GM18951 (cell line): ENCODE measurements at regions not wholly inside any gene's neighbourhood (a gene's known extent, or its start where the extent isn't known, plus 50 kb on each side); places are given as distances from the start of the nearest gene placed in this dataset.
"Not testable (repeated sequence)": the region's sequence is repeated elsewhere in the genome, so short reads cannot be mapped to it uniquely, and the experiment has no call there.

ENCODE experiments used
- POLR2A ChIP-seq: IDR thresholded peaks from 4 replicates; pipeline ENCODE4 v1.6.1; 2011; ENCODE audit warnings: mild to moderate bottlenecking; ENCODE audit not compliant: insufficient read length, insufficient read depth; ENCODE audit errors: extremely low read depth
- in situ Hi-C: fragments of 300-500 bp; cut with MboI; formaldehyde crosslinking; loops from one replicate; pipeline ENCODE4 v1.12.0; 2022; ENCODE audit warnings: low sequenced_read_pairs, mixed read lengths, inconsistent platforms; ENCODE audit not compliant: unreplicated experiment

GRCh38 chr6:141992109-141992508 lies 140.6 kb upstream of the GJE1 start:
- no peak for TF ChIP-seq POLR2A
- in situ Hi-C loops: no loop called here

GRCh38 chr6:141990840-141991239 lies 141.9 kb upstream of the GJE1 start:
- TF ChIP-seq POLR2A: no peak
- in situ Hi-C loops: no loop called here

GRCh38 chr6:141989706-141989959 lies 143.1 kb upstream of the GJE1 start:
- in situ Hi-C loops: no loop called here
- TF ChIP-seq POLR2A: no peak

GRCh38 chr6:141988954-141989705 lies 143.6 kb upstream of the GJE1 start:
- in situ Hi-C loops: no loop called here
- TF ChIP-seq POLR2A: no peak

- in situ Hi-C loops: no loop called here
- TF ChIP-seq POLR2A: no peak
Observed at GRCh38 chr6:141988327-141988726, 144.4 kb upstream of the GJE1 start.

GRCh38 chr6:141986457-141986856 lies 146.3 kb upstream of the GJE1 start:
- TF ChIP-seq POLR2A: no peak
- in situ Hi-C loops: no loop called here

GRCh38 chr6:141981190-141981589 lies 151.5 kb upstream of the GJE1 start:
- TF ChIP-seq POLR2A: no peak
- in situ Hi-C loops: no loop called here

- in situ Hi-C loops: no loop called here
- no peak for TF ChIP-seq POLR2A
Observed at GRCh38 chr6:141977782-141978181, 154.9 kb upstream of the GJE1 start.

GRCh38 chr6:141976994-141977393 lies 155.7 kb upstream of the GJE1 start:
- no peak for TF ChIP-seq POLR2A
- in situ Hi-C loops: no loop called here

- in situ Hi-C loops: not testable (repeated sequence)
Observed at GRCh38 chr6:141969768-141970415, 162.8 kb upstream of the GJE1 start.

- no peak for TF ChIP-seq POLR2A
- in situ Hi-C loops: no loop called here
Observed at GRCh38 chr6:141969201-141969600, 163.5 kb upstream of the GJE1 start.

GRCh38 chr6:141968632-141969031 lies 164.1 kb upstream of the GJE1 start:
- in situ Hi-C loops: no loop called here
- no peak for TF ChIP-seq POLR2A

- no peak for TF ChIP-seq POLR2A
- in situ Hi-C loops: no loop called here
Observed at GRCh38 chr6:141965016-141965545, 167.6 kb upstream of the GJE1 start.

- TF ChIP-seq POLR2A: no peak
- in situ Hi-C loops: no loop called here
Observed at GRCh38 chr6:141963543-141964295, 169.0 kb upstream of the GJE1 start.

GRCh38 chr6:141957271-141957670 lies 175.5 kb upstream of the GJE1 start:
- in situ Hi-C loops: no loop called here
- no peak for TF ChIP-seq POLR2A
